ENCODE measurements at regions not wholly inside any gene's neighbourhood (a gene's known extent, or its start where the extent isn't known, plus 50 kb on each side); places are given as distances from the start of the nearest gene placed in this dataset.

GRCh38 chr14:89573399-89573657 is 156.3 kb upstream of the FOXN3 start:
- Mint-ChIP-seq H3K9me3 (no peaks in the 10 kb centered on the region), H3K36me3 (peaks cover 4% of the 10 kb centered on the region), H3K27me3 (ENCODE audit: low read depth) (no peaks in the 10 kb centered on the region), H3K4me1 (peaks cover 33% of the 10 kb centered on the region), H3K27ac (no peak overlapping the region), H3K4me3 (no peak overlapping the region)
- no peak for DNase-seq (ENCODE audit: low spot score in 2 of 2, unreplicated experiment in 2 of 2)
- no peak for TF ChIP-seq CTCF (IDR thresholded peaks at IDR 0.05; ENCODE audit: unreplicated experiment)

GRCh38 chr14:89572596-89573398 is 155.8 kb upstream of the FOXN3 start:
- no peaks in the 10 kb centered on the region for H3K9me3 Mint-ChIP-seq
- H3K4me3 Mint-ChIP-seq, result no peak overlapping the region
- no peak for DNase-seq (ENCODE audit: low spot score in 2 of 2, unreplicated experiment in 2 of 2)
- H3K27me3 Mint-ChIP-seq (ENCODE audit: low read depth), result no peaks in the 10 kb centered on the region
- no peak for TF ChIP-seq CTCF (IDR thresholded peaks at IDR 0.05; ENCODE audit: unreplicated experiment)
- H3K27ac Mint-ChIP-seq, result no peak overlapping the region
- peaks cover 4% of the 10 kb centered on the region for H3K36me3 Mint-ChIP-seq
- H3K4me1 Mint-ChIP-seq, result peaks cover 28% of the 10 kb centered on the region

GRCh38 chr14:89571491-89571890 is 154.5 kb upstream of the FOXN3 start:
- H3K9me3 Mint-ChIP-seq, result no peaks in the 10 kb centered on the region
- peaks cover 22% of the 10 kb centered on the region for H3K4me1 Mint-ChIP-seq
- TF ChIP-seq CTCF (IDR thresholded peaks at IDR 0.05; ENCODE audit: unreplicated experiment), result no peak
- no peaks in the 10 kb centered on the region for H3K27me3 Mint-ChIP-seq (ENCODE audit: low read depth)
- H3K4me3 Mint-ChIP-seq, result no peak overlapping the region
- peaks cover 4% of the 10 kb centered on the region for H3K36me3 Mint-ChIP-seq
- no peak overlapping the region for H3K27ac Mint-ChIP-seq
- no peak for DNase-seq (ENCODE audit: low spot score in 2 of 2, unreplicated experiment in 2 of 2)

GRCh38 chr14:89566644-89567415 is 149.8 kb upstream of the FOXN3 start:
- H3K36me3 Mint-ChIP-seq, result peaks cover 4% of the 10 kb centered on the region

GRCh38 chr14:89566180-89566579 is 149.1 kb upstream of the FOXN3 start:
- Mint-ChIP-seq H3K4me1 (peaks cover 27% of the 10 kb centered on the region), H3K4me3 (no peak overlapping the region), H3K27ac (no peak overlapping the region), H3K27me3 (ENCODE audit: low read depth) (no peaks in the 10 kb centered on the region), H3K36me3 (peaks cover 8% of the 10 kb centered on the region), H3K9me3 (no peaks in the 10 kb centered on the region)
- no peak for DNase-seq (ENCODE audit: low spot score in 2 of 2, unreplicated experiment in 2 of 2)
- TF ChIP-seq CTCF (IDR thresholded peaks at IDR 0.05; ENCODE audit: unreplicated experiment), result no peak

More at GRCh38 chr14:89566644-89567415, 149.8 kb upstream of the FOXN3 start:
- Mint-ChIP-seq H3K4me1 (peaks cover 27% of the 10 kb centered on the region), H3K27me3 (ENCODE audit: low read depth) (no peaks in the 10 kb centered on the region), H3K27ac (no peak overlapping the region), H3K9me3 (no peaks in the 10 kb centered on the region), H3K4me3 (no peak overlapping the region)
- TF ChIP-seq CTCF (IDR thresholded peaks at IDR 0.05; ENCODE audit: unreplicated experiment), result no peak
- no peak for DNase-seq (ENCODE audit: low spot score in 2 of 2, unreplicated experiment in 2 of 2)

Data from mesothelial cell of epicardium (in vitro differentiated cells).